ENCODE measurements at regions not wholly inside any gene's neighbourhood (a gene's known extent, or its start where the extent isn't known, plus 50 kb on each side); places are given as distances from the start of the nearest gene placed in this dataset.

GRCh38 chr1:59007820-59008598 lies 224.2 kb upstream of the JUN start:
- peak; percentile 58 for DNase-seq

GRCh38 chr1:59008599-59009347 lies 224.9 kb upstream of the JUN start:
- no peak for DNase-seq

- DNase-seq: no peak
Measured at GRCh38 chr1:59011663-59012062, 227.8 kb upstream of the JUN start.

- no peak for DNase-seq
Measured at GRCh38 chr1:59012378-59012777, 228.5 kb upstream of the JUN start.

GRCh38 chr1:59013276-59013927 lies 229.6 kb upstream of the JUN start:
- DNase-seq: no peak

- no peak for DNase-seq
Measured at GRCh38 chr1:59013928-59014279, 230.1 kb upstream of the JUN start.

- no peak for DNase-seq
Measured at GRCh38 chr1:59014827-59015226, 231.0 kb upstream of the JUN start.

- no peak for DNase-seq
Measured at GRCh38 chr1:59015708-59016107, 231.9 kb upstream of the JUN start.

- DNase-seq: peak; percentile 17
Measured at GRCh38 chr1:59016390-59016789, 232.5 kb upstream of the JUN start.

GRCh38 chr1:59017501-59018231 lies 233.8 kb upstream of the JUN start:
- DNase-seq: peak; percentile 96

- no peak for DNase-seq
Measured at GRCh38 chr1:59018446-59018845, 234.6 kb upstream of the JUN start.

GRCh38 chr1:59018860-59019259 lies 235.0 kb upstream of the JUN start:
- no peak for DNase-seq

- DNase-seq: no peak
Measured at GRCh38 chr1:59020151-59020997, 236.5 kb upstream of the JUN start.

GRCh38 chr1:59022199-59022598 lies 238.4 kb upstream of the JUN start:
- DNase-seq: no peak

- no peak for DNase-seq
Measured at GRCh38 chr1:59022799-59023198, 239.0 kb upstream of the JUN start.

GRCh38 chr1:59025201-59025600 lies 241.4 kb upstream of the JUN start:
- DNase-seq: no peak

GRCh38 chr1:59025898-59026426 lies 242.1 kb upstream of the JUN start:
- no peak for DNase-seq

GRCh38 chr1:59026472-59026948 lies 242.7 kb upstream of the JUN start:
- DNase-seq: no peak

- no peak for DNase-seq
Measured at GRCh38 chr1:59027177-59027576, 243.3 kb upstream of the JUN start.

GRCh38 chr1:59028048-59028447 lies 244.2 kb upstream of the JUN start:
- DNase-seq: no peak

- peak; percentile 38 for DNase-seq
Measured at GRCh38 chr1:59029411-59030167, 245.7 kb upstream of the JUN start.

All from NCI-H82 (cell line).